ELF-1 (cell line): ENCODE measurements at regions not wholly inside any gene's neighbourhood (a gene's known extent, or its start where the extent isn't known, plus 50 kb on each side); places are given as distances from the start of the nearest gene placed in this dataset.
"Not testable (repeated sequence)": the region's sequence is repeated elsewhere in the genome, so short reads cannot be mapped to it uniquely, and the experiment has no call there.

Experiments
- DNase-seq: peaks from one replicate; pipeline ENCODE4 v3.0.0-alpha.2; 2016; ENCODE audit warnings: low read depth, low spot score

GRCh38 chr19:29154163-29154562, 58.8 kb downstream of the UQCRFS1 start:
- DNase-seq = peak; percentile 18

- DNase-seq = no peak
These were observed 67.2 kb downstream of the UQCRFS1 start for GRCh38 chr19:29145756-29146155.

- DNase-seq = no peak
These were observed 69.8 kb downstream of the UQCRFS1 start for GRCh38 chr19:29143183-29143582.

- no peak for DNase-seq
These were observed 73.7 kb downstream of the UQCRFS1 start for GRCh38 chr19:29139227-29139626.

- DNase-seq = not testable (repeated sequence)
These were observed 74.7 kb downstream of the UQCRFS1 start for GRCh38 chr19:29138206-29138605.

- no peak for DNase-seq
These were observed 81.5 kb downstream of the UQCRFS1 start for GRCh38 chr19:29131456-29131855.

- no peak for DNase-seq
These were observed 83.8 kb downstream of the UQCRFS1 start for GRCh38 chr19:29129148-29129547.

GRCh38 chr19:29128203-29128602, 84.7 kb downstream of the UQCRFS1 start:
- DNase-seq = no peak

- no peak for DNase-seq
These were observed 90.8 kb downstream of the UQCRFS1 start for GRCh38 chr19:29122185-29122584.

GRCh38 chr19:29121684-29122083, 91.3 kb downstream of the UQCRFS1 start:
- peak; percentile 52 for DNase-seq

GRCh38 chr19:29120466-29120865, 92.5 kb downstream of the UQCRFS1 start:
- DNase-seq = no peak

GRCh38 chr19:29119590-29119989, 93.4 kb downstream of the UQCRFS1 start:
- DNase-seq = peak; percentile 35

- DNase-seq = no peak
These were observed 94.6 kb downstream of the UQCRFS1 start for GRCh38 chr19:29118389-29118788.

GRCh38 chr19:29117926-29118325, 95.0 kb downstream of the UQCRFS1 start:
- no peak for DNase-seq

- DNase-seq = no peak
These were observed 97.8 kb downstream of the UQCRFS1 start for GRCh38 chr19:29115181-29115580.

GRCh38 chr19:29113838-29114237, 99.1 kb downstream of the UQCRFS1 start:
- DNase-seq = no peak

GRCh38 chr19:29111576-29111975, 101.4 kb downstream of the UQCRFS1 start:
- no peak for DNase-seq

GRCh38 chr19:29107831-29108230, 105.1 kb downstream of the UQCRFS1 start:
- DNase-seq = no peak

- no peak for DNase-seq
These were observed 106.5 kb downstream of the UQCRFS1 start for GRCh38 chr19:29106346-29106885.

- peak; percentile 13 for DNase-seq
These were observed 107.2 kb downstream of the UQCRFS1 start for GRCh38 chr19:29105629-29106292.

GRCh38 chr19:29104605-29105241, 108.2 kb downstream of the UQCRFS1 start:
- no peak for DNase-seq

- DNase-seq = no peak
These were observed 114.0 kb downstream of the UQCRFS1 start for GRCh38 chr19:29098863-29099481.

GRCh38 chr19:29098091-29098490, 114.9 kb downstream of the UQCRFS1 start:
- no peak for DNase-seq
